PFSK-1 (cell line): ENCODE measurements at regions not wholly inside any gene's neighbourhood (a gene's known extent, or its start where the extent isn't known, plus 50 kb on each side); places are given as distances from the start of the nearest gene placed in this dataset.

Source experiments
- FOXP2 ChIP-seq: optimal IDR thresholded peaks from 2 replicates; pipeline ENCODE3; 2011; ENCODE audit warnings: borderline replicate concordance, control low read depth, inconsistent platforms; ENCODE audit not compliant: insufficient read depth; ENCODE audit errors: extremely low read length, extremely low read depth
- POLR2AphosphoS5 ChIP-seq: IDR thresholded peaks from 2 replicates; pipeline ENCODE4 v1.6.1; 2012; ENCODE audit warnings: low read depth, mild to moderate bottlenecking, control low read depth, low read length, moderate library complexity
- REST ChIP-seq, 2 experiments: IDR thresholded peaks; 2 replicates each; pipeline versions ENCODE4 v1.6.1 to v1.8.0; 2011 to 2012; ENCODE audit warnings: low read depth in 2 of 2, low read length in 2 of 2, control low read depth in 1 of 2, inconsistent platforms in 1 of 2, mild to moderate bottlenecking in 1 of 2, moderate library complexity in 1 of 2; ENCODE audit not compliant: insufficient read depth in 1 of 2
- SIN3A ChIP-seq: IDR thresholded peaks from 2 replicates; pipeline ENCODE4 v1.6.1; 2012; ENCODE audit warnings: mild to moderate bottlenecking, low read length, moderate library complexity, borderline replicate concordance; ENCODE audit not compliant: insufficient read depth
- TAF1 ChIP-seq: IDR thresholded peaks from 2 replicates; pipeline ENCODE4 v1.6.1; 2012; ENCODE audit warnings: low read length, control low read depth, borderline replicate concordance; ENCODE audit not compliant: insufficient read depth

GRCh38 chr14:56474419-56475022 lies 105.1 kb upstream of the TMEM260 start:
- TF ChIP-seq POLR2AphosphoS5 (no peak), SIN3A (no peak), REST (IDR thresholded peaks at IDR 0.05; ENCODE audit: insufficient read depth in 1 of 2, low read depth in 2 of 2, low read length in 2 of 2) (no peak), TAF1 (no peak), FOXP2 (no peak)

- TF ChIP-seq SIN3A (no peak), POLR2AphosphoS5 (no peak), FOXP2 (no peak), REST (IDR thresholded peaks at IDR 0.05; ENCODE audit: insufficient read depth in 1 of 2, low read depth in 2 of 2, low read length in 2 of 2) (no peak), TAF1 (no peak)
Observed at GRCh38 chr14:56482310-56482911, 97.2 kb upstream of the TMEM260 start.

GRCh38 chr14:56487090-56487667 lies 92.4 kb upstream of the TMEM260 start:
- no peak for TF ChIP-seq TAF1
- TF ChIP-seq POLR2AphosphoS5, result no peak
- no peak for TF ChIP-seq SIN3A
- no peak for TF ChIP-seq FOXP2
- TF ChIP-seq REST (IDR thresholded peaks at IDR 0.05; ENCODE audit: insufficient read depth in 1 of 2, low read depth in 2 of 2, low read length in 2 of 2), result no peak

- TF ChIP-seq SIN3A (no peak), REST (IDR thresholded peaks at IDR 0.05; ENCODE audit: insufficient read depth in 1 of 2, low read depth in 2 of 2, low read length in 2 of 2) (no peak), FOXP2 (no peak), TAF1 (no peak), POLR2AphosphoS5 (no peak)
Observed at GRCh38 chr14:56487761-56488160, 91.8 kb upstream of the TMEM260 start.
